Right hindlimb (tissue), 1 donor: ENCODE measurements at regions not wholly inside any gene's neighbourhood (a gene's known extent, or its start where the extent isn't known, plus 50 kb on each side); places are given as distances from the start of the nearest gene placed in this dataset.

ENCODE experiments used
- DNase-seq: peaks from one replicate; pipeline ENCODE4 v3.0.0-alpha.2; 2018

GRCh38 chr13:97057176-97057575 is 62.9 kb upstream of the OXGR1 start:
- no peak for DNase-seq

DNA sequence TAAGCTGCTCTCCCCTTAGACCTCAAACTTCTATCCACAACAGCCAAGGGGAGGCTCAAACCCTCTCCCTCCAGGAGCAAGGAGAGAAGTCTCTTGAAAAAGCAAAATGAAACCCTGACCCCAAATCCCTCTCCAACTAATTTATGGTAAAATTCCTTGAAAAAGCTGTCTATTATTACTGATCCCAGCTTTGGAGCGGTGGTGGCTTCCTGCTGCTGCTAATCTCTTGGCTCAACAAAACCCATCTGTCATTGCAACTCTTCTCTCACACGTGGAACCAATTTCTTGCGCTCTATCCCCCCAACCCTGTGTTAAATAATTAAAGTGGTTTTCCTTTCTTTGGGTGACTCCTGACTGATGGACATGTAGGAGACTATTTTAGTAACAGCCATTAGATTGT is 64.1 kb upstream of the OXGR1 start:
- no peak for DNase-seq

DNA sequence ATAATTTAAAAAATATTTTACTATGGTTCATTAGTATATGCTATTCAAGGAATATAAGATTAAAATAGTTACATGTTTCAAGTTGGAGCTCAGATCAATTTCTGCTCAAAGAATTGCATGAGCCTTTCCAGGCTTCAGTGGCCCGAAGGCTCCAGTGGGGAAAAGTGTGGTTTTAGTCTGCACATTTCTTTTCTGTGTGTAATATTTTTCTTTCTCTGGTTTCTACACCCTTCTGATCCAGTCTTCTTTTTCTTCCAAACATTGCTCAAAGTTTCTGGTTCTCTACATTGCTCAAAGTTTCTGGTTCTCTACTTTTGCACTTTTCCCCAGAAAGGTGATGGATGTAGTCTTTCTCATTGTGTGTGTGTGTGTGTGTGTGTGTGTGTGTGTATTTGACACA is 64.7 kb upstream of the OXGR1 start:
- DNase-seq = no peak

DNA sequence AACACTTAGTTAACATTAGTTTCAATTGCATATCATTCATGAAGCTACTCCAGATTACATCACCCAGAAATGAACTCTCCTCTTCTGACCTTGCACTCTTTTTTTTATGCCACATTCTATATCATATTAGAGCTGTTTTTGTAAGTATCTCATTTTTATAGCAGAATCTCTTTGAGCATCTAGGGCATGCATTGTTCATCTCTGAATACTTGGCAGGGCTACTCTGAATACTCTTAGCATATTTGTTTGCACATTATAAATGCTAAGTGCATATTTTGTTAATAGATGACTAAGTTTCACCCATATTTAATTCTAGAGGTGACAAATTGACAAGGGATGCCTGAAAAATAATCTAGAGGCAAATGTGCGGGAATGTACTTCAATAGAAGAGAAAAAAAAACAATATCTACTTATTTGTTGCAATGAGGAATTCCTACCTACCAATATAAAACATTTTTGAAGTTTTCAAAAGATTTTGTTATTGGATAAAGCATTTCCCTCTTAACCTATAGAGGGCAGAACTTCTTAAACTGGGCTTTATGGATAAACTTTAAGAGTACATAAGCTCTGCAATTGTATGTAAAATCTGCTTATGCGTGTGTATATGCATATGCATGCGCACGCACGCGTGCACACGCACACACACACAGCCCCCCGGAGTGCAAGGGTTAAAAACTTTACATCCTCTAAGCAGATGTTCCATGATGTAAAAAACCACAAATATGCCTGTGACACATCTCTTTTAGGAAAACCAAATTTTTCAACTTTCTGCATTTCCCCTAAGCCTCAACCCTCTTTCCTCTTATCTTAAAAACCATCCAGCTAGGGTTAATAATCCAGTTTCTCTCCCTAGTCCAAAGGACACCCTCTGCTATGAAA is 73.0 kb upstream of the OXGR1 start:
- no peak for DNase-seq

- peak; percentile 28 for DNase-seq
These were observed 73.9 kb upstream of the OXGR1 start for GRCh38 chr13:97068151-97068550.

- peak; percentile 68 for DNase-seq
These were observed 75.0 kb upstream of the OXGR1 start for GRCh38 chr13:97069050-97069815.

GRCh38 chr13:97072297-97072696 is 78.0 kb upstream of the OXGR1 start:
- DNase-seq = no peak

GRCh38 chr13:97074618-97075017 is 80.3 kb upstream of the OXGR1 start:
- no peak for DNase-seq

- no peak for DNase-seq
These were observed 82.6 kb upstream of the OXGR1 start for GRCh38 chr13:97076898-97077297.

GRCh38 chr13:97077341-97077740 is 83.1 kb upstream of the OXGR1 start:
- no peak for DNase-seq

DNA sequence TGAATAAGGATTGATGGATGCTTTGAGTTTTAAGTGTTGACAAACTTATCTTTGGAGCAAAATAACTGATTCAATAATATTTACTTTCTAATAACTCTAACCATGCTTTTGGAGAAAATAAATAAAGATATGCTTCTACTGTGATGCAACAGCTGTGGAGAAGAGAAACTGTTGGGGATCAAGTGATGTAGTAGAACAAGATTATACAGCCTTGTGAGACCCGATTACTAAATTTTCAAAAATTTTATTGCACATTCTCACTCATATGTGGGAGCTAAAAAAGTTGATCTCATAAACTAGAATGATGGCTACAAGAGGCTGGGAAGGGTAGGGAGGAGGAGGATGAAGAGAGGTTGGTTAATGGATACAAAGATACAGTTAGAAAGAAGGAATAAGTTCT is 85.5 kb upstream of the OXGR1 start:
- DNase-seq = no peak

DNA sequence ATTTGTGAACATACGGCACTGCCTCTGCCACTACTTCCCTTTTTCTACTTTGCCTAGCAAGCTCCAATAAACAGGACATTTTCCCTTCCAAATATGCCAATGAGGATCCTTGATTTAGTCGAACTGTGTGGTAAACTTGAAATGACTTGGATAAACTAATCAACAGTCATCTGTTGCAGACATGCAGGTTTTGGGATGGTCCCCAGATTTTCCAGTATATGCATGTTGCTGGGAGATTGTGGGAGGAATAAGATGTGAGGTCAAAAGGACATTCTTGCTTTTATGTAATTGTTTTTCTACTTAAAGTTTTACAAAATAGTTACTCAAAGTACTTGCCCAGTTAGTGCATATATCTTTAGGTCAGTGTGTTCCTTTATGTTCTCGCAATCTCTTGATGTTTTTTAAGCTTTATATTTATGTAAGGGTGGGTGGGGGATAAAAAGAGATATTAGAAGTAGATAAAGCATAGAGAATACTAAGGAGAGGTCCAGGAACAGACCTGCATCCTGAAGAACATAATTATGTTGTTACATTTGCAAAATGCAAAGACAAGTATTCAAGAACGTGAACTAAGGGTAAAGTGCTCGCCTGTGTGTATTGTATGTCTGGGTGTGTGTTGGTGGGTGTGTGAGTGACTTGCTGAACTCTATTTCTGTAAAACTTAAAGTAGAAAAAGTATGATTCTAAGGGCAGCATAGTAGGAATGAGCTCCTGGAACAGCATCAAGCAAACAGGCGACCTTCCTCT is 88.4 kb upstream of the OXGR1 start:
- DNase-seq = no peak

DNA sequence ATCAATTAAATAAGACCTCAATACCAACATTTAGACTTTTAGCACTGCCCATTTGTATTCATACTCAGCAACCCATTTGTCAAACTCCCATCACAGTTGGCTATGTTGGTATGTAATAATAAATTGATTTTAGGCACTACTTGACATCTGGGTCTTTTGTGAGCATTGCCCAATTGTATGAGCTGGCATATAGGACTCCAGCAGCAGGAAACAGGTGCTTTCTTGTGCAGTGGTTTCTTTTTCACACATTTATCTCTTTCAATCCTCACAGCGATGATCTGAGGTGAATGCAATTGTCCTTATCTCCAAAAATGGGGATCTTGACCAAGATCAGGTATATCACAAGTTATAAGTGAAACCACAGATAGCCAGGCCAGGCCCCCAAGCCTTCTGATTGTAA is 96.9 kb upstream of the OXGR1 start:
- no peak for DNase-seq

DNA sequence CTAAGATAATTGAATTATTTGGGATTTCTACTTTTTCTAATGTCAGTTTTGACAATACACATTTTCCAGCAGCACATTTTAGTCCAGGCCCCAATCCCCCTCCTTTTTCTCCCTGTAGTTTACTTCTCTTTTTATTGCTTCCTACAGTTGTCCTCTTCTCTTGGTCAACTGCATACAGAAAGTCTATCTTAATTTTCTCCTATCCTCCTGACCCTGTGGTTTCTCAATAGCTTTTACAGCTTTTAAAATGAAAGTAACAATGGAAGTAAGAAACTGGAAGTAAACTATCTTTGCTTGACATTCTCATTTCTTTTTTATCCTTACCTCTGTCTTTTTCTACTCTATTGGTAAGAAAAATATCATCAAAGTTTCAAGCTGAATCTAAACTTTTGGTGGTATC is 106.5 kb upstream of the OXGR1 start:
- no peak for DNase-seq

GRCh38 chr13:97101912-97102708 is 107.8 kb upstream of the OXGR1 start:
- no peak for DNase-seq

- no peak for DNase-seq
These were observed 112.0 kb upstream of the OXGR1 start for GRCh38 chr13:97106323-97106722.

DNA sequence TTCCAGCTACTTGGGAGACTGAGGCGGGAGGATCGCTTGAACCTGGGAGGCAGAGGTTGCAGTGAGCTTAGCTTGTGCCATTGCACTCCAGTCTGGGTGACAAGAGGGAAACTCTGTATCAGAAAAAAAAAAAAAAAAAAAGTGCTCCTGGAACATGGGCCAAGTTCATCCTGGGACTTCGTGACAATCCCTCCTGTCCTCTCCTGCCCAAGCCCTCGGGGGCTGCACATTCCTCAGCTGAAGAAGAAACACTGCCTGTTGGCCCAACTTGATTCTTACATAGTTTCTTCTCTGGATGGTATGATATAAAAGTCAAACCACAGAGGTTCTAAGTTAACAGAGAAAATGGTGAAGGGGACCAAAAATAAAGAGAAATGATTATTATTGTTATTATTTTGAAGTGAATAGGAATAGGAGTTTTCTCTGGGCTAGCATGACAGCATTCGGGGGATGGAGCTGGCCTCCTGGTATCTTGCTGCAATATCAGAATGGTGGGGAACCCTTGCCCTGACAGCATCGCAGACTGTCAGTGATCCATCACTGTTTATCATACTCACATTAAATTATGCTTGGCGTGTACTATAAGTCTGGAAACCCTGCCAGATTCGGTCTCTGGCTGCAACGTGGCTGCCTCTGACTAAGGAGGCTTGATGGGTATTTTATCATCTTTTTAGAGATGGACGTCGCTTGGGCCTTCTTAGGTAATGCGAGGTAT is 113.7 kb upstream of the OXGR1 start:
- no peak for DNase-seq

DNA sequence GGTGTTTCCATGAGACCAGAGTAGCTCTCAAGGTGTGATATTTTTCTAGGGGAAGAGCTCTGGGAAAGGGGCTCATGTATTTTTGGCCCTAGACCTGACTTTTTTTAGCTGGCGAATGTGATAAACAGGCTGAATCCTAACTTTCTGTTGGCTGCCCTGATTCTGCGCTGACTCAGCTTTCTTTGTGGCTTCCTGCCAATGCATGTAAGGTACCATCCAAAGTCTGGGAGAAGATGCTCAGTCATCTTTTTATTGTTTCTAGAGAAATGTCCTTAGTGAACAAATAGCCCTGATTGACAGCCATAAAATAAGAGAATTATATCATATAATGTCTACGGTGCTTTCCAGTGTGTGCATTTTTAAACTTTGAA is 113.6 kb upstream of the MBNL2 start:
- no peak for DNase-seq

GRCh38 chr13:97109256-97109655 is 112.9 kb upstream of the MBNL2 start:
- DNase-seq = no peak

GRCh38 chr13:97109841-97110492 is 112.2 kb upstream of the MBNL2 start:
- peak; percentile 91 for DNase-seq

- DNase-seq = no peak
These were observed 111.2 kb upstream of the MBNL2 start for GRCh38 chr13:97110936-97111335.

- no peak for DNase-seq
These were observed 110.4 kb upstream of the MBNL2 start for GRCh38 chr13:97111756-97112155.
